GM23338 (cell line): ENCODE measurements at regions not wholly inside any gene's neighbourhood (a gene's known extent, or its start where the extent isn't known, plus 50 kb on each side); places are given as distances from the start of the nearest gene placed in this dataset.

Experiments used
- ATAC-seq: fragments of 200-7000 bp; cut with Tn5 transposase; 3 replicates; pipeline ENCODE4 v1.9.1; 2020
- DNase-seq: peaks from one replicate; pipeline ENCODE4 v3.0.0-alpha.2; 2015; ENCODE audit warnings: low spot score
- H2AFZ ChIP-seq: fragments of 200-600 bp; sonication (generic); 2 replicates; pipeline ENCODE4 v1.8.0; 2016; ENCODE audit warnings: antibody characterized with exemption, mild to moderate bottlenecking, moderate library complexity
- H3F3A ChIP-seq: fragments of 200-600 bp; sonication (generic); replicated peaks from 2 replicates; pipeline ENCODE4 v1.8.0; 2017; ENCODE audit warnings: antibody characterized with exemption, mixed run types, low read depth
- H3K27ac ChIP-seq: fragments of 200-600 bp; sonication (generic); 2 replicates; pipeline ENCODE4 v1.6.1; 2016; ENCODE audit warnings: low read depth
- H3K27me3 ChIP-seq: fragments of 200-600 bp; sonication (generic); 2 replicates; pipeline ENCODE4 v1.8.0; 2016; ENCODE audit warnings: mild to moderate bottlenecking, mixed run types, moderate library complexity; ENCODE audit not compliant: insufficient read depth
- H3K36me3 ChIP-seq: fragments of 200-600 bp; sonication (generic); 2 replicates; pipeline ENCODE4 v1.8.0; 2016; ENCODE audit warnings: mild to moderate bottlenecking; ENCODE audit not compliant: insufficient read depth
- H3K4me1 ChIP-seq: fragments of 200-600 bp; sonication (generic); 2 replicates; pipeline ENCODE4 v1.8.0; 2016; ENCODE audit warnings: mild to moderate bottlenecking, moderate library complexity; ENCODE audit not compliant: insufficient read depth
- H3K4me2 ChIP-seq: fragments of 200-600 bp; sonication (generic); 2 replicates; pipeline ENCODE4 v1.7.1; 2017; ENCODE audit warnings: mixed run types
- H3K4me3 ChIP-seq: fragments of 200-600 bp; sonication (generic); 2 replicates; pipeline ENCODE4 v1.6.1; 2016; ENCODE audit warnings: mixed run types
- H3K79me2 ChIP-seq: fragments of 200-600 bp; sonication (generic); replicated peaks from 2 replicates; pipeline ENCODE4 v1.8.0; 2017; ENCODE audit warnings: mild to moderate bottlenecking; ENCODE audit not compliant: insufficient read depth
- H3K9me2 ChIP-seq: fragments of 200-600 bp; sonication (generic); 2 replicates; pipeline ENCODE4 v1.8.0; 2017; ENCODE audit not compliant: insufficient read depth
- H4K20me1 ChIP-seq: fragments of 200-600 bp; sonication (generic); replicated peaks from 2 replicates; pipeline ENCODE4 v1.8.0; 2017; ENCODE audit warnings: mild to moderate bottlenecking; ENCODE audit not compliant: insufficient read depth
- H3K27ac Mint-ChIP-seq: 2 replicates; pipeline ENCODE4 v1.8.0; 2020; ENCODE audit warnings: inconsistent platforms, mild to moderate bottlenecking, moderate library complexity, mixed read lengths
- H3K27me3 Mint-ChIP-seq: 3 replicates; pipeline ENCODE4 v1.8.0; 2022; ENCODE audit warnings: low read depth, mild to moderate bottlenecking, moderate library complexity, mixed read lengths, inconsistent platforms; ENCODE audit not compliant: insufficient read depth, poor library complexity
- H3K36me3 Mint-ChIP-seq: 3 replicates; pipeline ENCODE4 v1.8.0; 2021; ENCODE audit warnings: low read depth, mild to moderate bottlenecking, inconsistent platforms, moderate library complexity, mixed read lengths
- H3K4me1 Mint-ChIP-seq: 3 replicates; pipeline ENCODE4 v1.8.0; 2020; ENCODE audit warnings: mild to moderate bottlenecking, inconsistent platforms, mixed read lengths
- H3K4me3 Mint-ChIP-seq: 3 replicates; pipeline ENCODE4 v1.8.0; 2021; ENCODE audit warnings: moderate library complexity, mild to moderate bottlenecking, inconsistent platforms, mixed read lengths
- H3K9me3 Mint-ChIP-seq: 3 replicates; pipeline ENCODE4 v1.8.0; 2020; ENCODE audit warnings: moderate library complexity, mild to moderate bottlenecking, inconsistent platforms, mixed read lengths
- JUNB ChIP-seq: IDR thresholded peaks from one replicate; pipeline ENCODE4 v1.6.1; 2016; ENCODE audit warnings: antibody characterized with exemption; ENCODE audit not compliant: unreplicated experiment
- NANOG ChIP-seq: IDR thresholded peaks from 2 replicates; pipeline ENCODE4 v1.6.1; 2016; ENCODE audit warnings: antibody characterized with exemption, borderline replicate concordance
- STAT1 ChIP-seq: IDR thresholded peaks from one replicate; pipeline ENCODE4 v1.6.1; 2016; ENCODE audit warnings: antibody characterized with exemption; ENCODE audit not compliant: unreplicated experiment
- ZNF331 ChIP-seq: fragments of 250-450 bp; sonication (Bioruptor Pico); IDR thresholded peaks from 2 replicates; pipeline ENCODE4 v1.5.0; 2020; ENCODE audit warnings: low read depth, mild to moderate bottlenecking, moderate library complexity
- TF ChIP-seq, protein P1 (sequence below), 2 experiments: fragments of 200-600 bp in 1 of 2; sonication (generic) in 1 of 2; conservative IDR thresholded peaks; 2 replicates each; pipeline versions ENCODE4 v1.5.1 to v1.6.1; 2016 to 2017; ENCODE audit warnings: antibody characterized with exemption in 2 of 2, low read depth in 2 of 2, mild to moderate bottlenecking in 2 of 2, moderate library complexity in 1 of 2
- TF ChIP-seq, protein P2 (sequence below): fragments of 250-450 bp; sonication (Bioruptor Pico); IDR thresholded peaks from 2 replicates; pipeline ENCODE4 v1.5.0; 2020; ENCODE audit warnings: mild to moderate bottlenecking, moderate library complexity

DNA sequence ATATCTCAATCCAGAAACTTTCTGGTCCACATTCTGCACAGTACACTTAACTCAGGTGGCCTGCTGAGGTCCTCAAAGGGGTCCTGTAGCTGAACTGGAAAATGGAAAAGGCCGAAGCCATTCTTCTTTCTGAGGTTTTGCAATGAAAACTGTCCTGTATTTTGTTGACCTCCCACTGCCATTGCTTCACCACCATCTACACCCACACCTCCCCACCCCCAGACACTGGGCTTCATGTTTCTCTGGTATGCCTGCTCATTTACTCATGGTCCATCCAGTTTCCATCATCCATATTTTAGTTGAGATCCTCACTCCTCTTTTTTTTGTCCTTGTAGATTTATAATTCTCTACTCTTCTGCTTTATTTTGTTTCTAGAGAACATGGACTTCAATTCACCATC lies 115.7 kb upstream of the SLC24A5 start:
- Histone ChIP-seq H4K20me1 (no peaks in the 10 kb centered on the region), H3F3A (no peaks in the 10 kb centered on the region), H2AFZ (no peak overlapping the region), H3K4me1 (peaks cover 4% of the 10 kb centered on the region), H3K79me2 (no peaks in the 10 kb centered on the region), H3K36me3 (no peaks in the 10 kb centered on the region), H3K9me2 (peaks cover 43% of the 10 kb centered on the region), H3K27ac (no peak overlapping the region), H3K4me3 (no peak overlapping the region), H3K4me2 (no peak overlapping the region), H3K27me3 (no peaks in the 10 kb centered on the region)
- TF ChIP-seq NANOG (no peak), JUNB (no peak), STAT1 (no peak), ZNF331 (CRISPR knock-in tag) (no peak)
- TF ChIP-seq, protein P1, sequence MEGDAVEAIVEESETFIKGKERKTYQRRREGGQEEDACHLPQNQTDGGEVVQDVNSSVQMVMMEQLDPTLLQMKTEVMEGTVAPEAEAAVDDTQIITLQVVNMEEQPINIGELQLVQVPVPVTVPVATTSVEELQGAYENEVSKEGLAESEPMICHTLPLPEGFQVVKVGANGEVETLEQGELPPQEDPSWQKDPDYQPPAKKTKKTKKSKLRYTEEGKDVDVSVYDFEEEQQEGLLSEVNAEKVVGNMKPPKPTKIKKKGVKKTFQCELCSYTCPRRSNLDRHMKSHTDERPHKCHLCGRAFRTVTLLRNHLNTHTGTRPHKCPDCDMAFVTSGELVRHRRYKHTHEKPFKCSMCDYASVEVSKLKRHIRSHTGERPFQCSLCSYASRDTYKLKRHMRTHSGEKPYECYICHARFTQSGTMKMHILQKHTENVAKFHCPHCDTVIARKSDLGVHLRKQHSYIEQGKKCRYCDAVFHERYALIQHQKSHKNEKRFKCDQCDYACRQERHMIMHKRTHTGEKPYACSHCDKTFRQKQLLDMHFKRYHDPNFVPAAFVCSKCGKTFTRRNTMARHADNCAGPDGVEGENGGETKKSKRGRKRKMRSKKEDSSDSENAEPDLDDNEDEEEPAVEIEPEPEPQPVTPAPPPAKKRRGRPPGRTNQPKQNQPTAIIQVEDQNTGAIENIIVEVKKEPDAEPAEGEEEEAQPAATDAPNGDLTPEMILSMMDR (conservative IDR thresholded peaks at IDR 0.05; ENCODE audit: low read depth in 2 of 2), result no peak
- Mint-ChIP-seq H3K27me3 (peaks cover 2% of the 10 kb centered on the region), H3K9me3 (peaks cover 2% of the 10 kb centered on the region; the same call in 1 of the 3 replicates), H3K27ac (no peak overlapping the region), H3K4me3 (no peak overlapping the region), H3K36me3 (no peaks in the 10 kb centered on the region; the same call in 1 of the 3 replicates), H3K4me1 (peaks cover 28% of the 10 kb centered on the region)
- DNase-seq (no peak), ATAC-seq (no peak)

DNA sequence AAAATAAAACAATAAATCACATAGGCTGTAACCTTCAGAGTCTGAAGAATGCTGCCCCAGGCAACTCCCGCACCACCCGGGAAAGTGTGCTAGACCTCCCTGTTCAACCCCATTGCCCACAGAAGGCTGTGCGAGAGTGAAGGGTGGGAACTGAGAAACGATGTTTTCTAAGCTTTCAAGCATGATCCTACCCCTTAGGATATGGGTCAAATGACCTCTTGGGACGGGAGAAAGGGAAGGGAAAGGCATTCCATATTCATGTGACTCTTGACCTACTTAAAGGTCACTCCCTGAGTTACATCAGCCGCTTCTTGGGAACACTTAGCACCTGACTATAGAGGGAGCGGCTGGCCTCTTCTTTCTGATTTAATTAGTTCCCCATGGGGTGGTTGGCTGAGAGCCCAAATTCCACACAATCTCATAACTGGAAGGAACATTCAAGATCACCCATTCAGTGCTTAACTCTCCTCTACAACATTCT lies 114.7 kb upstream of the SLC24A5 start:
- Mint-ChIP-seq H3K27ac (peak overlapping the region; percentile 55; the same call in 1 of the 2 replicates), H3K4me1 (peaks cover 23% of the 10 kb centered on the region), H3K36me3 (no peaks in the 10 kb centered on the region; the same call in 1 of the 3 replicates), H3K9me3 (peaks cover 2% of the 10 kb centered on the region; the same call in 1 of the 3 replicates), H3K4me3 (no peak overlapping the region; the same call in 2 of the 3 replicates), H3K27me3 (peaks cover 2% of the 10 kb centered on the region)
- Histone ChIP-seq H3K27ac (no peak overlapping the region), H3K79me2 (no peaks in the 10 kb centered on the region), H4K20me1 (no peaks in the 10 kb centered on the region), H3K36me3 (no peaks in the 10 kb centered on the region), H2AFZ (0 out of 2 replicates have a peak overlapping the region, but pooled peaks have one; percentile 0), H3K4me3 (no peak overlapping the region), H3K4me2 (no peak overlapping the region), H3K4me1 (peaks cover 4% of the 10 kb centered on the region; the same call in 1 of the 2 replicates), H3F3A (no peaks in the 10 kb centered on the region), H3K9me2 (peaks cover 34% of the 10 kb centered on the region), H3K27me3 (no peaks in the 10 kb centered on the region)
- DNase-seq (peak; percentile 65), ATAC-seq (peak; percentile 74)
- TF ChIP-seq, protein P1 (conservative IDR thresholded peaks at IDR 0.05; ENCODE audit: low read depth in 2 of 2), result no peak
- TF ChIP-seq ZNF331 (CRISPR knock-in tag), result no peak
- no peak for TF ChIP-seq JUNB
- TF ChIP-seq NANOG, result no peak
- TF ChIP-seq, protein P2, sequence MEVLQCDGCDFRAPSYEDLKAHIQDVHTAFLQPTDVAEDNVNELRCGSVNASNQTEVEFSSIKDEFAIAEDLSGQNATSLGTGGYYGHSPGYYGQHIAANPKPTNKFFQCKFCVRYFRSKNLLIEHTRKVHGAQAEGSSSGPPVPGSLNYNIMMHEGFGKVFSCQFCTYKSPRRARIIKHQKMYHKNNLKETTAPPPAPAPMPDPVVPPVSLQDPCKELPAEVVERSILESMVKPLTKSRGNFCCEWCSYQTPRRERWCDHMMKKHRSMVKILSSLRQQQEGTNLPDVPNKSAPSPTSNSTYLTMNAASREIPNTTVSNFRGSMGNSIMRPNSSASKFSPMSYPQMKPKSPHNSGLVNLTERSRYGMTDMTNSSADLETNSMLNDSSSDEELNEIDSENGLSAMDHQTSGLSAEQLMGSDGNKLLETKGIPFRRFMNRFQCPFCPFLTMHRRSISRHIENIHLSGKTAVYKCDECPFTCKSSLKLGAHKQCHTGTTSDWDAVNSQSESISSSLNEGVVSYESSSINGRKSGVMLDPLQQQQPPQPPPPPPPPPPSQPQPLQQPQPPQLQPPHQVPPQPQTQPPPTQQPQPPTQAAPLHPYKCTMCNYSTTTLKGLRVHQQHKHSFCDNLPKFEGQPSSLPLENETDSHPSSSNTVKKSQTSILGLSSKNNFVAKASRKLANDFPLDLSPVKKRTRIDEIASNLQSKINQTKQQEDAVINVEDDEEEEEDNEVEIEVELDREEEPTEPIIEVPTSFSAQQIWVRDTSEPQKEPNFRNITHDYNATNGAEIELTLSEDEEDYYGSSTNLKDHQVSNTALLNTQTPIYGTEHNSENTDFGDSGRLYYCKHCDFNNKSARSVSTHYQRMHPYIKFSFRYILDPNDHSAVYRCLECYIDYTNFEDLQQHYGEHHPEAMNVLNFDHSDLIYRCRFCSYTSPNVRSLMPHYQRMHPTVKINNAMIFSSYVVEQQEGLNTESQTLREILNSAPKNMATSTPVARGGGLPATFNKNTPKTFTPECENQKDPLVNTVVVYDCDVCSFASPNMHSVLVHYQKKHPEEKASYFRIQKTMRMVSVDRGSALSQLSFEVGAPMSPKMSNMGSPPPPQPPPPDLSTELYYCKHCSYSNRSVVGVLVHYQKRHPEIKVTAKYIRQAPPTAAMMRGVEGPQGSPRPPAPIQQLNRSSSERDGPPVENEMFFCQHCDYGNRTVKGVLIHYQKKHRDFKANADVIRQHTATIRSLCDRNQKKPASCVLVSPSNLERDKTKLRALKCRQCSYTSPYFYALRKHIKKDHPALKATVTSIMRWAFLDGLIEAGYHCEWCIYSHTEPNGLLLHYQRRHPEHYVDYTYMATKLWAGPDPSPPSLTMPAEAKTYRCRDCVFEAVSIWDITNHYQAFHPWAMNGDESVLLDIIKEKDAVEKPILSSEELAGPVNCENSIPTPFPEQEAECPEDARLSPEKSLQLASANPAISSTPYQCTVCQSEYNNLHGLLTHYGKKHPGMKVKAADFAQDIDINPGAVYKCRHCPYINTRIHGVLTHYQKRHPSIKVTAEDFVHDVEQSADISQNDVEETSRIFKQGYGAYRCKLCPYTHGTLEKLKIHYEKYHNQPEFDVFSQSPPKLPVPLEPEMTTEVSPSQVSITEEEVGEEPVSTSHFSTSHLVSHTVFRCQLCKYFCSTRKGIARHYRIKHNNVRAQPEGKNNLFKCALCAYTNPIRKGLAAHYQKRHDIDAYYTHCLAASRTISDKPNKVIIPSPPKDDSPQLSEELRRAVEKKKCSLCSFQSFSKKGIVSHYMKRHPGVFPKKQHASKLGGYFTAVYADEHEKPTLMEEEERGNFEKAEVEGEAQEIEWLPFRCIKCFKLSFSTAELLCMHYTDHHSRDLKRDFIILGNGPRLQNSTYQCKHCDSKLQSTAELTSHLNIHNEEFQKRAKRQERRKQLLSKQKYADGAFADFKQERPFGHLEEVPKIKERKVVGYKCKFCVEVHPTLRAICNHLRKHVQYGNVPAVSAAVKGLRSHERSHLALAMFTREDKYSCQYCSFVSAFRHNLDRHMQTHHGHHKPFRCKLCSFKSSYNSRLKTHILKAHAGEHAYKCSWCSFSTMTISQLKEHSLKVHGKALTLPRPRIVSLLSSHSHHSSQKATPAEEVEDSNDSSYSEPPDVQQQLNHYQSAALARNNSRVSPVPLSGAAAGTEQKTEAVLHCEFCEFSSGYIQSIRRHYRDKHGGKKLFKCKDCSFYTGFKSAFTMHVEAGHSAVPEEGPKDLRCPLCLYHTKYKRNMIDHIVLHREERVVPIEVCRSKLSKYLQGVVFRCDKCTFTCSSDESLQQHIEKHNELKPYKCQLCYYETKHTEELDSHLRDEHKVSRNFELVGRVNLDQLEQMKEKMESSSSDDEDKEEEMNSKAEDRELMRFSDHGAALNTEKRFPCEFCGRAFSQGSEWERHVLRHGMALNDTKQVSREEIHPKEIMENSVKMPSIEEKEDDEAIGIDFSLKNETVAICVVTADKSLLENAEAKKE (CRISPR knock-in tag), result no peak
